ENCODE measurements at regions not wholly inside any gene's neighbourhood (a gene's known extent, or its start where the extent isn't known, plus 50 kb on each side); places are given as distances from the start of the nearest gene placed in this dataset.

DNA sequence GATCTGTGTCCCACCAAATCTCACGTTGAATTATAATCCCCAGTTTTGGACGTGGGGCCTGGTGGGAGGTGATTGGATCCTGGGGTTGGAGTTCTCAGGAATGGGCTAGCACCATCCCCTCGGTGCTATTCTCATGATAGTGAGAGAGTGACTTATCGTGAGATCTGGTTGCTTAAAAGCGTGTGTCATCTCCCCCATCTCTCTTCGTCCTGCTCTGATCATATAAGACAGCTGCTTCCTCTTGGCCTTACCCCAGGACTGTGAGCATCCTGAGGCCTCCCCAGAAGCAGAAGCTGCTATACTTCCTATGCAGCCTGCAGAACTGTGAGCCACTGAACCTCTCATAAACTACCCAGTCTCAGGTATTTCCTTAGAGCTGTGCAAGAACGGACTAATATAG is 163.7 kb upstream of the NDUFV2 start:
- Histone ChIP-seq H3K9me3 (no peaks in the 10 kb centered on the region), H3K27me3 (no peaks in the 10 kb centered on the region), H3K4me1 (no peaks in the 10 kb centered on the region), H3K4me3 (no peak overlapping the region), H3K36me3 (no peaks in the 10 kb centered on the region), H3K27ac (no peak overlapping the region)
- TF ChIP-seq CTCF (IDR thresholded peaks at IDR 0.05) = no peak
- DNase-seq (no peak), ATAC-seq (no peak)
- intact Hi-C loops (cut with DNase I) = no loop called here

- Histone ChIP-seq H3K27ac (no peak overlapping the region), H3K9me3 (peaks cover 0 to 5% of the 10 kb centered on the region in 2 donors), H3K36me3 (no peaks in the 10 kb centered on the region), H3K4me1 (no peaks in the 10 kb centered on the region), H3K27me3 (no peaks in the 10 kb centered on the region), H3K4me3 (no peak overlapping the region)
- ATAC-seq (no peak), DNase-seq (no peak)
- TF ChIP-seq CTCF (IDR thresholded peaks at IDR 0.05) = no peak
- intact Hi-C loops (cut with DNase I) = no loop called here
Observed at GRCh38 chr18:8942021-8942908, 160.2 kb upstream of the NDUFV2 start.

GRCh38 chr18:8942909-8943545 is 159.5 kb upstream of the NDUFV2 start:
- Histone ChIP-seq H3K4me1 (no peaks in the 10 kb centered on the region), H3K4me3 (no peak overlapping the region), H3K27ac (no peak overlapping the region), H3K36me3 (no peaks in the 10 kb centered on the region), H3K9me3 (peaks cover 0 to 5% of the 10 kb centered on the region in 2 donors), H3K27me3 (no peaks in the 10 kb centered on the region)
- no peak for ATAC-seq
- intact Hi-C loops (cut with DNase I) = no loop called here
- DNase-seq = no peak
- TF ChIP-seq CTCF (IDR thresholded peaks at IDR 0.05) = no peak

DNA sequence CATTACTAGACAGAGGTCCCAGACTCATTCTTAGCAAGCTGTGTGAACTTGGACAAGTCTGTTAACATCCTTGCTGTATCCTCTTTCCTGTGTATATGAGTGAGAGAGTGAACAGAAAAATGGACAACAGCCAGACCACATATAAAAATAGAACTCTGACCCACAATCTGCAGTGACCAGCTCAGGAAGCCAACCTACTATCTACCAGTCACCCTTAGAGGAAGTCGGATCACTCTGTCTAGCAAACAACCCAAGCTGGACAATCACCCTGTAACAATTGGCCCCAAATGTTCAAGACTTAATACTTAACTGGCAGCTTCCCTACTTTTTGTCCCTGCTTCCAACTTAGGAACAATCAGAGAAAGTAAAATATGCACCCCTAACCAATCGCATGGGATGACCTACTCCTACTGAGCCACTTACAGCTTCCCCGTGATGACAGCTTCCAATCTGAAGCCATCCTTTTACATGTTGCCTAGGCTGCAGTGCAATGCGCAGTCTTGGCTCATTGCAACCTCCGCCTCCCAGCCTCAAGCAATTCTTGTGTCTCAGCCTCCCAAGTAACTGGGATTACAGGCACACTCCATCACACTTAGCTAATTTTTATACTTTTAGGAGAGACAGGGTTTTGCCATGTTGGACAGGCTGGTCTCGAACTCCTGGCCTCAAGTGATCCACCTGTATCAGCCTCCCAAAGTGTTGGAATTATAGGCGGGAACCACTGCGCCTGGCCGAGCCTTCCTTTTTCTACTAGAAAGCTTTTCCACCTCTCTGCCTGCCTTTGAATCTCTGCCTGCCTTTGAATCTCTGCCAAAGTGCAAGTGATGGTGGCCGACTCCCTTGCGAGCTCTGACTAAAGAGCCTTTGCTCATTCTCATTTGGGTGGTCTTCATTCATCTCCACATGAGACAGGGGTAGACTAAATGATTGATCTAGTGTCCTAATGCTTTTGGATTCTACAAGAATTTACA is 158.3 kb upstream of the NDUFV2 start:
- intact Hi-C loops (cut with DNase I) = no loop called here
- Histone ChIP-seq H3K4me3 (no peak overlapping the region), H3K36me3 (no peaks in the 10 kb centered on the region), H3K27me3 (no peaks in the 10 kb centered on the region), H3K4me1 (no peaks in the 10 kb centered on the region), H3K27ac (no peak overlapping the region), H3K9me3 (peaks cover 0 to 5% of the 10 kb centered on the region in 2 donors)
- DNase-seq (no peak), ATAC-seq (peak; percentile 23)
- no peak for TF ChIP-seq CTCF (IDR thresholded peaks at IDR 0.05)
